ENCODE measurements at regions not wholly inside any gene's neighbourhood (a gene's known extent, or its start where the extent isn't known, plus 50 kb on each side); places are given as distances from the start of the nearest gene placed in this dataset.
"Not testable (repeated sequence)": the region's sequence is repeated elsewhere in the genome, so short reads cannot be mapped to it uniquely, and the experiment has no call there.

DNA sequence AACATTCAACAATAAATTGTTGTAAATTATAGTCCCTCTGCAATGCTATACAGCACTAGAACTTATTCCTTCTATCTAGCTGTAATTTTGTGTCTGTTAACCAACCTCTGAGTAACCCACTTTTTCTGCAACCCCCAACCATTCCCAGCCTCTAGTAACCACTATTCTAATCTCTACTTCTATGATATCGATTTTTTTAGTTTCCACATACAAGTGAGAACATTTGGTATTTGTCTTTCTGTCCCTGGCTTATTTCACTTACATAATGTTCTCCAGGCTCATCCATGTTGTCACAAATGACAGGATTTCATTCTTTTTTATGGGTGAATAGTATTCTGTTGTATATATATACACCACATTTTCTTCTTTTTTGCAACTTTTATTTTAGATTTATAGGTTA is 147.6 kb downstream of the MAIP1 start:
- Mint-ChIP-seq H3K36me3 (ENCODE audit: insufficient read depth) (no peaks in the 10 kb centered on the region), H3K4me1 (ENCODE audit: low read depth) (no peaks in the 10 kb centered on the region), H3K4me3 (no peak overlapping the region), H3K9me3 (no peaks in the 10 kb centered on the region), H3K27me3 (ENCODE audit: low read depth) (peaks cover 11% of the 10 kb centered on the region)
- ATAC-seq (no peak), DNase-seq (no peak)

DNA sequence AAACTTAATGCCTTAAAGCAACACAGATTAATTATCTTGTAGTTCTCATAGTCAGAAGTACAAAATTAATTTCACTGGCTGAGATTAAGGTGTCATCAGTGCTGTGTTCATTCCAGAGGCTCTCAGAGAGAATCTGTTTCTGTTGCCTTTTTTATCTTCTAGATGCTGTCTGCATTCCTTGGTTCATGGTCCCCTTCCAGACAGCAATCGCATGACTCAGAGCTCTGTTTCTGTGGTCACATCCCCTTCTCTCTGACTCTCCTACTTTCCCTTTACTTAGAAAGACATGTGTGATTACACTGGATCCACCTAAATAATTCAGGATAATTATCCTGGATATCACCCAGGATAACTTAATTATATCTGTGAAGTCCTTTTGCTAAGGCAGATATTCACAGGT is 148.6 kb downstream of the MAIP1 start:
- Mint-ChIP-seq H3K27me3 (ENCODE audit: low read depth) (peaks cover 11% of the 10 kb centered on the region), H3K4me1 (ENCODE audit: low read depth) (no peaks in the 10 kb centered on the region), H3K9me3 (no peaks in the 10 kb centered on the region), H3K36me3 (ENCODE audit: insufficient read depth) (no peaks in the 10 kb centered on the region), H3K4me3 (no peak overlapping the region)
- ATAC-seq (no peak), DNase-seq (no peak)

DNA sequence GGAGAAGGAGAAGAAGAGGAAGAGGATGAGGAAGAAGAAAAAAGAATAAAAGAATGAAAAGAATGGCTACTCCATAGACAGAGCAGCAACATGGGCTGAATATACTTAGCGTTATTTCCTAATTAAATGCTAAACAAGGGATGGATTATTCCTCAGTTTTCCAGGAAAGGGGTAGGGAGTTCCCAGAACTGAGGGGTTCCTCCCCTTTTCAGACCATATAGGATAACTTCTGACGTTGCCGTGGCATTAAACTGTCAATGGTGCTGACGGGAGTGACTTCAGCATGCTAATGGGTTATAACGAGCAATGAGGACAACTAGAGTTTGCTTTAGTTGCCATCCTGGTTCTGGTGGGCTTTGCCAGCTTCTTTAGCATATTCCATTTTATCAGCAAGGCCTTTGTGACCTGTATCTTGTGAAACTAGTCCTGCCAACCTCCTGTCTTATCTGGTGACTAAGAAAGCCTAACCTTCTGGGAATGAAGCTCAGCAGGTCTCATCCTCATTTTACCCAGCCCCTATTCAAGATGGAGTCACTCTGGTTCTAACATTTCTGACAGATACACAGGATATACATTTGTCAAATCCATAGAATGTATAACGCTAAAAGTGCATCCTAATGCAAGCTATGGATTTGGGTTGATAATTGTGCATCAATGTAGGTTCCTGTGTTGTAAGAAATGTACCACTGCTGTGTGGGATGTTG is 152.3 kb downstream of the MAIP1 start:
- no peaks in the 10 kb centered on the region for H3K4me1 Mint-ChIP-seq (ENCODE audit: low read depth)
- H3K27me3 Mint-ChIP-seq (ENCODE audit: low read depth) = peaks cover 9% of the 10 kb centered on the region

DNA sequence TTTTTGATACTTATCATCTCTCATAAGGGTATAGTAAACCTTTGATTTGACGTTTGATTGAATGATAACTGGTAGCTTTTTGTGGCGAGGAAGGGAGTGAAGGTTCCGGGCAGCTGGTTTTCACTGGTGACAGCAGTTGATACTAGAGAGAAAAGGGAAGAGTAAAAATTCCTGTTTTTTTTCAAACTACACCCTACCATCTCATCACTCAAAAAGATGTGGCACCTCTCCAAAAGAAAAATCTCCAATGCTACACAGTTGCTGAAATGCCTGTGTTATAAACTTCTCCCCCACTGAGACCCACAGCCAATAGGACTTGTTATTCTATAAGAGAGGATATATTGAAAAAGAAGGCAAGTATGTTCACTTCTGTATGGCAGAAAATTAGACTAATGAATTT is 154.0 kb downstream of the MAIP1 start:
- H3K27me3 Mint-ChIP-seq (ENCODE audit: low read depth) = peaks cover 2% of the 10 kb centered on the region
- no peaks in the 10 kb centered on the region for H3K36me3 Mint-ChIP-seq (ENCODE audit: insufficient read depth)
- H3K4me3 Mint-ChIP-seq = no peak overlapping the region
- ATAC-seq = no peak
- no peak for DNase-seq
- no peaks in the 10 kb centered on the region for H3K9me3 Mint-ChIP-seq
- no peaks in the 10 kb centered on the region for H3K4me1 Mint-ChIP-seq (ENCODE audit: low read depth)

More for the DNA sequence above, 152.3 kb downstream of the MAIP1 start:
- H3K9me3 Mint-ChIP-seq = no peaks in the 10 kb centered on the region
- no peaks in the 10 kb centered on the region for H3K36me3 Mint-ChIP-seq (ENCODE audit: insufficient read depth)
- no peak for ATAC-seq
- no peak for DNase-seq
- no peak overlapping the region for H3K4me3 Mint-ChIP-seq

DNA sequence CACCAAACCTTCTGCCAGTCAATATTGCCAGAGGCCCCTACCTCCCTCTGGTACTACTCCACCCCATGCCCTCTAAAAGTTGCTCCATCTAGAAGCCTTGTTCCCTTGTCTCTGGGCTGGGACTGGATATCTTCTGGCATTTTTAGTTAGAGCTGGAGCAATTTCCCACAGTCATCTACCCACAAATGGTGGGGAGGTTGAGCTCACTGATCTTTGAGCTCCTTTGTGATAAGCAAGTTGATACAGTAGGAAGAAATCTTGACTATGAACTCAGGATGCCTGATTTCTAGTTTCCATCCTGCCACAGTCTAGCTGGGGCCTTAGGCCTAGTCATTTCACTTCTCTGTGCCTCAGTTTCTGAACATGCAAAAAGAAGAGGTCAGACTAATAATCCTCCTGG is 155.0 kb downstream of the MAIP1 start:
- Mint-ChIP-seq H3K4me1 (ENCODE audit: low read depth) (no peaks in the 10 kb centered on the region), H3K27me3 (ENCODE audit: low read depth) (peaks cover 2% of the 10 kb centered on the region), H3K4me3 (no peak overlapping the region), H3K9me3 (no peaks in the 10 kb centered on the region), H3K36me3 (ENCODE audit: insufficient read depth) (no peaks in the 10 kb centered on the region)
- ATAC-seq (no peak), DNase-seq (no peak)

DNA sequence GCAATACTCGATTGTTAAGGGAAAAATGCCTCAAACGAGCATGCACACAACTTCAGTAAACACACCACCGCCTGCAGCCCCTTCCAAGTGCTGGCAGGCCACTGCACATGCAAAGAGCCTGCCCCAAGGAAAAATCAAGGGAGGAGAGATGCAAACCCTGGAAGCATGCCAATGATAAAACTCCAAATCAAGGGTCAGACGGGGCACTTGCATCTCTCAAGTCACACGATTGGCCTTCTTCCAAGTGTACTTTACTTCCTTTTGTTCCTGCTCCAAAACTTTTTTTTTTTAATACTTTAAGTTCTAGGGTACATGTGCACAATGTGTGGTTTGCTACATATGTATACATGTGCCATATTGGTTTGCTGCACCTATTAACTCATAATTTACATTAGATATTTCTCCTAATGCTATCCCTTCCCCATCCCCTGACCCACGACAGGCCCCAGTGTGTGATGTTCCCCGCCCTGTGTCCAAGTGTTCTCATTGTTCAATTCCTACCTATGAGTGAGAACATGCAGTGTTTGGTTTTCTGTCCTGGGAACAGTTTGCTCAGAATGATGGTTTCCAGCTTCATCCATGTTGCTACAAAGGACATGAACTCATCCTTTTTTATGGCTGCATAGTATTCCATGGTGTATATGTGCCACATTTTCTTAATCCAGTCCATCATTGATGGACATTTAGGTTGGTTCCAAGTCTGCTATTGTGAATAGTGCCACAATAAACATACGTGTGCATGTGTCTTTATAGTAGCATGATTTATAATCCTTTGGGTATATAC is 157.8 kb downstream of the MAIP1 start:
- DNase-seq; ATAC-seq; H3K36me3 Mint-ChIP-seq (ENCODE audit: insufficient read depth); H3K27me3 Mint-ChIP-seq (ENCODE audit: low read depth); H3K4me1 Mint-ChIP-seq (ENCODE audit: low read depth); H3K4me3 Mint-ChIP-seq; H3K9me3 Mint-ChIP-seq: not testable (repeated sequence)

DNA sequence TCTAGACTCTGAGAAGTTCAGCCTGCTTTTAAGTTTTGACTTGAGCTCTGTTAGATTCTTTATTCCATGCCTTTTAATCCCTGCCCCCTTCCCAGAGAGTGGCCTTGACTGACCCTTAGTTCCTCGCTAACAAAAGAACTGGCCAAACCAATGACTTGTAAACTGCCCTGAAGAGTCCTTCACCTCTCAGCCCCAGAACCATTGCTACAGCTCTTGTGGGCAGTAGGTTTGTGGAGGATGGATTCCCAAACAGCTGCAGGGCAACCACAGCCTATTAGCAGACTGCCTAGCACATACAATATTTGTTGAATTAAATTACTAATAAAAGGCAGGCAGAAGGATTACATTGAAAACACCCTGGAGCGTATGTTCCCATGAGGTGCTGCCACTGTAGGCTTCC is 163.9 kb downstream of the MAIP1 start:
- Mint-ChIP-seq H3K4me1 (ENCODE audit: low read depth) (no peaks in the 10 kb centered on the region), H3K27me3 (ENCODE audit: low read depth) (peaks cover 16% of the 10 kb centered on the region), H3K4me3 (no peak overlapping the region), H3K9me3 (no peaks in the 10 kb centered on the region), H3K36me3 (ENCODE audit: insufficient read depth) (no peaks in the 10 kb centered on the region)
- ATAC-seq = no peak
- DNase-seq = no peak

DNA sequence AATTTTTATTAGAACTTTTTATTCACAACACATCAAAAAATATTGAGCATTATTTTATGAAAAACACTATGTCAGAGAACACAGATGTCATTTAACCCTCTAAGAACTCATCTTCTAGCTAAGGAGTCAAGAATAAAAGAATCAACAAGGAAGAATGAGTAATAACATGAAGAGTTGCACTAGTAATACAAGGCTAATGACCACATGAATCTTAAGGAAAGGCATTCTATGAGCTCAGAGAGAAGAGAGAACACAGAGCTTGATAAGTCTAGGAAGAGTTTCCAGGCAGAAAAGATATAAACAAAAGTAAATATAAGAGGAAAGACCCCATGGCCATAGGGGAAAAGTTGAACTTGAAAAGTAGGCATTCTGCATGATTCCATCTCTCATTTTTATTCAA is 166.5 kb downstream of the MAIP1 start:
- H3K4me3 Mint-ChIP-seq = no peak overlapping the region
- H3K4me1 Mint-ChIP-seq (ENCODE audit: low read depth) = no peaks in the 10 kb centered on the region
- no peak for ATAC-seq
- no peak for DNase-seq
- H3K27me3 Mint-ChIP-seq (ENCODE audit: low read depth) = peaks cover 13% of the 10 kb centered on the region
- H3K9me3 Mint-ChIP-seq = no peaks in the 10 kb centered on the region
- no peaks in the 10 kb centered on the region for H3K36me3 Mint-ChIP-seq (ENCODE audit: insufficient read depth)

DNA sequence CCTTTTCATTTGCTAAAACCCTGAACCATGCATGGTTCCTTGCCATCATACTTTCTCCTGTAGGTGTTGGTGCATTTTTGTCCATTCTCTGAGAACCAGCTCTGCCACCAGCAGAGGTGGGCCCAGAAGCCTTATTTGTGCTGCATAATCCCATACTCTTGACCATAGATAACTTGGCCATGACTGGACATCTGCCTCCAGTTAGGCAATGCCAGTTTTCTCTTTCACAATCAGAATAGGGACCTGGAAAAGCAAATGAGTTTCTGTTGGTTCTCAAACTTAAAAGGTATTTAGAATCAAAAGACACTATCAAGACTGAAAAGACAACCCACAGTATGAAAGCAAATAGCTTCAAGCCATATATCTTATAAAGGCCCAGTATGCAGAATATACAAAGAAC is 167.3 kb downstream of the MAIP1 start:
- H3K36me3 Mint-ChIP-seq (ENCODE audit: insufficient read depth) = no peaks in the 10 kb centered on the region
- no peak overlapping the region for H3K4me3 Mint-ChIP-seq
- no peaks in the 10 kb centered on the region for H3K4me1 Mint-ChIP-seq (ENCODE audit: low read depth)
- DNase-seq (no peak), ATAC-seq (no peak)
- H3K27me3 Mint-ChIP-seq (ENCODE audit: low read depth) = peaks cover 15% of the 10 kb centered on the region
- no peaks in the 10 kb centered on the region for H3K9me3 Mint-ChIP-seq

DNA sequence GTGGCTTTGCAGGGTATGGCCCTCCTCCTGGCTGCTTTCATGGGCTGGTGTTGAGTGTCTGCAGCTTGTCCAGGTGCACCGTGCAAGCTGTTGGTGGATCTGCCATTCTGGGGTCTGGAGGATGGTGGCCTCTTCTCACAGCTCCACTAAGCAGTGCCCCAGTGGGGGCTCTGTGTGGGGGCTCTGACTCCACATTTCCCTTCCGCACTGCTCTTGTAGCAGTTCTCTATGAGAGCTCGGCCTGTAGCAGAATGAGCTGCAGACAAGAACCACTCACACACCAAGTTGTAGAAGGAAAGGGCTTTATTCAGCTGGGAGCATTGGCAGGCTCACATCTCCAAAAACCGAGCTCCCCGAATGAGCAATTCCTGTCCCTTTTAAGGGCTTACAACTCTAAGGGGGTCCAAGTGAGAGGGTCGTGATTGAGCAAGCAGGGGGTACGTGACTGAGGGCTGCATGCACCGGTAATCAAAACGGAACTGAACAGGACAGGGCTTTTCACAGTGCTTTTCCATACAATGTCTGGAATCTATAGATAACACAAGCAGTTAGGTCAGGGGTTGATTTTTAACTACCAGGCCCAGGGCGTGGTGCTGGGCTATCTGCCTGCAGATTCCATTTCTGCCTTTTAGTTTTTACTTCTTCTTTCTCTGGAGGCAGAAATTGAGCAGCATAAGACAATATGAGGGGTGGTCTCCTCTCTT is 169.4 kb downstream of the MAIP1 start:
- H3K9me3 Mint-ChIP-seq; H3K36me3 Mint-ChIP-seq (ENCODE audit: insufficient read depth); H3K4me3 Mint-ChIP-seq; ATAC-seq; H3K4me1 Mint-ChIP-seq (ENCODE audit: low read depth); H3K27me3 Mint-ChIP-seq (ENCODE audit: low read depth); DNase-seq: not testable (repeated sequence)

DNA sequence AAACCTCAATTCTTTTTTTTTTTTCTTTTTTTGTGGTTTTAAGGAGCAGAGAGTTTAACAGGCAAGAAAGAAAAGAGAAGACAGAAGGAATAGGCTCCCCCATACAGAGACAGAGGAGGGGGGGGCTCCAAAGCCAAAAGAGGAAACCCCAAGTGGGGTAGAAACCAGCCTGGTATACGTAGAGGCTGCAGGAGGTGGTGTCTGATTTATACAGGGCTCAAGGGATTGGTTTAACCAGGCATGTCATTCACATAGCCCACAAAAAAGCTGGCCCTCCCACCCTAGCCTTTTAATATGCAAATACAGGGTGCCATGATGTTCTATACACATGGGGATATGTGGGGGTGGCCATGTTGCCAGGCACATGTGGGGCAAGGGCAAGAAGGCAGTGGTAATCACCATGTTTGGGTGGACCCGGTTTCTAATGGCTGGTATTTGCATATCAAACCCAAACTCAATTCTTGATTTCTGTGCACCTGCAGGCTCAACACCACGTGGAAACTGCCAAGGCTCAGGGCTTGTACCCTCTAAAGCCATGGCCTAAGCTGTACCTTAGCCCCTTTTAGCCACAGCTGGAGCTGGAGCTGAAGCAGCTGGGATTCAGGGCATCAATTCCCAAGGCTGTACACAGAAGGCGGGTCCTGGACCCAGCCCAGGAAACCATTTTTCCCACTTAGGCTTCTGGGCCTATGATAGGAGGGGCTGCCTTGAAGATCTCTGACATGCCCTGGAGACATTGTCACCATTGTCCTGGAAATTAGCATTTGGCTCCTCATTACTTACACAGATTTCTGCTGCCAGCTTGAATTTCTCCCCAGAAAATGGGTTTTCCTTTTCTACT is 170.3 kb downstream of the MAIP1 start:
- H3K9me3 Mint-ChIP-seq = no peaks in the 10 kb centered on the region
- ATAC-seq (no peak), DNase-seq (no peak)
- peaks cover 2% of the 10 kb centered on the region for H3K27me3 Mint-ChIP-seq (ENCODE audit: low read depth)
- H3K4me1 Mint-ChIP-seq (ENCODE audit: low read depth) = no peaks in the 10 kb centered on the region
- no peaks in the 10 kb centered on the region for H3K36me3 Mint-ChIP-seq (ENCODE audit: insufficient read depth)
- H3K4me3 Mint-ChIP-seq = no peak overlapping the region

DNA sequence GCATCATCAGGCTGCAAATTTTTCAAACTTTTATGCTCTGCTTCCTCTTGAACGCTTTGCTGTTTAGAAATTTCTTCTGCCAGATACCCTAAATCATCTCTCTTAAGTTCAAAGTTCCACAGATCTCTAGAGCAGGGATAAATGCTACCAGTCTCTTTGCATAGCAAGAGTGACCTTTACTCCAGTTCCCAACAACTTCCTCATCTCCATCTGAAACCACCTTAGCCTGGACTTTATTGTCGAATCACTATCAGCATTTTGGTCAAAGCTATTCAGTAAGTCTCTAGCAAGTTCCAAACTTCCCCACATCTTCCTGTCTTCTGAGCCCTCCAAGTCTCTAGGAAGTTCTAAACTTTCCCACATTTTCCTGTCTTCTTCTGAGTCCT is 170.9 kb downstream of the MAIP1 start:
- H3K4me3 Mint-ChIP-seq; H3K9me3 Mint-ChIP-seq; ATAC-seq; H3K36me3 Mint-ChIP-seq (ENCODE audit: insufficient read depth); H3K4me1 Mint-ChIP-seq (ENCODE audit: low read depth); H3K27me3 Mint-ChIP-seq (ENCODE audit: low read depth); DNase-seq: not testable (repeated sequence)

DNA sequence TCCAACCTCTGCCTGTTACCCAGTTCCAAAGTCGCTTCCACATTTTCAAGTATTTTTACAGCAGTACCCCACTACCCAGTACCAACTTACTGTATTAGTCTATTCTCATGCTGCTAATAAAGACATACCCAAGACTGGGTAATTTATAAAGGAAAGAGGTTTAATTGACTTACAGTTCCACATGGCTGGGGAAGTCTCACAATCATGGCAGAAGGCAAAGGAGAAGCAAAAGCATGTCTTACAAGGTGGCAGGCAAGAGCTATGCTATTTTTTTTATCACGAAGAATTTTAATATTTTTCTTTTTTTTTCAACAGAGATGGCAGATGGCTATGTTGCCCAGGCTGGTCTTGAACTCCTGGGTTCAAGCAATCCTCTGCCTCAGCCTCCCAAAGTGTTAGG is 171.3 kb downstream of the MAIP1 start:
- DNase-seq; H3K27me3 Mint-ChIP-seq (ENCODE audit: low read depth); H3K9me3 Mint-ChIP-seq; ATAC-seq; H3K36me3 Mint-ChIP-seq (ENCODE audit: insufficient read depth); H3K4me1 Mint-ChIP-seq (ENCODE audit: low read depth); H3K4me3 Mint-ChIP-seq: not testable (repeated sequence)

DNA sequence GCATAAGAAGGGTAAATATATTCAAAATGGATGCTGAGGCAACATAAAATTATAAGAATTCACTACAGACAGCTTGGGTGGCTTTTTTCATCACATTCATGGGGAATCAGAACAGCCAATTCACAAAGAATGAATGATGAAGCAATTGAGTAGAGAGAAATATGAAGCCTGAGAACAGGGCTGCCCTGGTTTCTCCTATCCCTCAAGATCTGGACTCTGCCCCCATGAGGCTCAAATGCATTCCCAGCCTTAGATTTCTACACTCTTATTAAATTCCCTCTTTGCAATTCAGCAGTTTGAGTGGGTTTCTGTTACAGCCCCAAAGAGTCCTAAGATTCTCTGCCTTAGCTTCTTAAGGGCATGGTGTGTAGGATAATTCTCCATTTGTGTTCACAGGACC is 172.5 kb downstream of the MAIP1 start:
- ATAC-seq = no peak
- no peaks in the 10 kb centered on the region for H3K4me1 Mint-ChIP-seq (ENCODE audit: low read depth)
- no peaks in the 10 kb centered on the region for H3K36me3 Mint-ChIP-seq (ENCODE audit: insufficient read depth)
- H3K27me3 Mint-ChIP-seq (ENCODE audit: low read depth) = peaks cover 2% of the 10 kb centered on the region
- DNase-seq = no peak
- no peak overlapping the region for H3K4me3 Mint-ChIP-seq
- H3K9me3 Mint-ChIP-seq = no peaks in the 10 kb centered on the region
